ENCODE measurements at regions not wholly inside any gene's neighbourhood (a gene's known extent, or its start where the extent isn't known, plus 50 kb on each side); places are given as distances from the start of the nearest gene placed in this dataset.

DNA sequence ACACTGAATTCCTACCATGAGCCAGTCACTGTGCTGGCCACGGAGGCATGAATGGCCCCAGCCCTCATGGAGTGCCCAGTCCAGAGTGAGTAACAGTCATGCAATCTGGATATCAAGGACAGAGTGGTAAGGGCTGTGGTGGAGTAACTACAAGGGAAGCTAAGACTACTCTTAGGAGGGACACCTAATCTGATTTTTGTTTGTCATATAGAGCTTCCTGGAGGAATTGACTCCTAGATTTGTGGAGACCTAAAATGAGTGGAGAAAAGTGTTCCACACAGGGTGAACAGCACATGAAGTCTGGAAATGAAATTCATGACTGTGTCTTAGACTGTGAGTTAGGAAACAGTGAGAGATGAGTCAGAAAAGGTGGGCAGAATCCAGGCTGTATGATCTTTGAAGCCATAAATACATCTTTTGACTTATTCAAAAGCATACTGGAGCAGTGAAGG lies 219.9 kb downstream of the NFKBIZ start:
- TF ChIP-seq CTCF (IDR thresholded peaks at IDR 0.05): no peak
- TF ChIP-seq POLR2AphosphoS5 (IDR thresholded peaks at IDR 0.05; ENCODE audit: insufficient read depth in 1 of 2, low read depth in 1 of 2): peak in 1 of 2 donors; percentile 22
- TF ChIP-seq POLR2A (IDR thresholded peaks at IDR 0.05): no peak
